GM12891 (cell line): ENCODE measurements at regions not wholly inside any gene's neighbourhood (a gene's known extent, or its start where the extent isn't known, plus 50 kb on each side); places are given as distances from the start of the nearest gene placed in this dataset.

Source experiments
- POLR2A ChIP-seq: IDR thresholded peaks from 2 replicates; pipeline ENCODE4 v1.6.1; 2011; ENCODE audit warnings: low read depth, low read length, control low read depth
- POLR2AphosphoS5 ChIP-seq: IDR thresholded peaks from 2 replicates; pipeline ENCODE4 v1.6.1; 2011; ENCODE audit warnings: low read depth, low read length, control low read depth

GRCh38 chr22:19656541-19657251 lies 57.6 kb upstream of the SEPTIN5 start:
- TF ChIP-seq POLR2A (no peak), POLR2AphosphoS5 (no peak)
